SK-N-SH (cell line): ENCODE measurements at regions not wholly inside any gene's neighbourhood (a gene's known extent, or its start where the extent isn't known, plus 50 kb on each side); places are given as distances from the start of the nearest gene placed in this dataset.

Experiments
- CTCF ChIA-PET: fragments of 300-600, 350-600 bp; formaldehyde crosslinking; extraction: SDS; loops from one replicate; lab custom pipeline; 2021; lab: Yijun Ruan, JAX
- POLR2A ChIA-PET: fragments of 350-600 bp; sonication (Branson Sonifier 250); formaldehyde crosslinking; extraction: SDS; loops from one replicate; lab custom pipeline; 2020; ENCODE audit warnings: antibody characterized with exemption, inconsistent platforms; lab: Yijun Ruan, JAX
- DNase-seq: peaks from one replicate; pipeline ENCODE4 v3.0.0; 2012
- H2AFZ ChIP-seq: fragments of 200-600 bp; sonication (generic); 2 replicates; pipeline ENCODE4 v1.8.1; 2016; ENCODE audit warnings: antibody characterized with exemption, mild to moderate bottlenecking, low read depth
- H3F3A ChIP-seq: fragments of 200-600 bp; sonication (generic); replicated peaks from 2 replicates; pipeline ENCODE3; 2016; ENCODE audit warnings: antibody characterized with exemption, mild to moderate bottlenecking; ENCODE audit not compliant: insufficient read depth
- H3K27ac ChIP-seq, 2 experiments: fragments of 200-500 bp in 1 of 2; fragments of 200-600 bp in 1 of 2; sonication (Bioruptor generic) in 1 of 2; sonication (generic), shearing (Covaris generic) in 1 of 2; 2 replicates each; pipeline versions ENCODE4 v1.5.1 to v1.6.1; 2014 to 2016; ENCODE audit warnings: low read depth in 2 of 2, inconsistent platforms in 1 of 2, low read length in 1 of 2, mild to moderate bottlenecking in 1 of 2, mixed read lengths in 1 of 2
- H3K27me3 ChIP-seq: fragments of 200-600 bp; sonication (generic), shearing (Covaris generic); 2 replicates; pipeline ENCODE4 v1.6.1; 2016; ENCODE audit warnings: mixed run types; ENCODE audit not compliant: insufficient read depth
- H3K36me3 ChIP-seq, 2 experiments: fragments of 200-500 bp in 1 of 2; fragments of 200-600 bp in 1 of 2; sonication (Bioruptor generic) in 1 of 2; sonication (generic) in 1 of 2; replicated peaks in 1 of 2; 2 replicates each; pipeline versions ENCODE3 to v1.5.1; 2014 to 2016; ENCODE audit warnings: low read length in 1 of 2, mild to moderate bottlenecking in 1 of 2; ENCODE audit not compliant: insufficient read depth in 2 of 2, control insufficient read depth in 1 of 2
- H3K4me1 ChIP-seq, 2 experiments: fragments of 200-500 bp in 1 of 2; fragments of 200-600 bp in 1 of 2; sonication (Bioruptor generic) in 1 of 2; sonication (generic), shearing (Covaris generic) in 1 of 2; 2 replicates each; pipeline versions ENCODE4 v1.5.1 to v1.6.1; 2014 to 2016; ENCODE audit warnings: low read depth in 1 of 2, low read length in 1 of 2, mixed run types in 1 of 2; ENCODE audit not compliant: insufficient read depth in 2 of 2, control insufficient read depth in 1 of 2
- H3K4me2 ChIP-seq: fragments of 200-600 bp; sonication (generic), shearing (Covaris generic); 2 replicates; pipeline ENCODE4 v1.6.1; 2017; ENCODE audit warnings: mixed run types
- H3K4me3 ChIP-seq, 2 experiments: fragments of 200-500 bp in 1 of 2; fragments of 200-600 bp in 1 of 2; sonication (Bioruptor generic) in 1 of 2; sonication (generic), shearing (Covaris generic) in 1 of 2; 2 replicates each; pipeline versions ENCODE4 v1.5.1 to v1.8.1; 2014 to 2016; ENCODE audit warnings: low read depth in 2 of 2, inconsistent platforms in 1 of 2, low read length in 1 of 2, mild to moderate bottlenecking in 1 of 2, mixed read lengths in 1 of 2, moderate library complexity in 1 of 2
- H3K79me2 ChIP-seq: fragments of 200-600 bp; sonication (generic); 2 replicates; pipeline ENCODE4 v1.8.1; 2017; ENCODE audit warnings: mild to moderate bottlenecking; ENCODE audit not compliant: insufficient read depth
- H3K9ac ChIP-seq: fragments of 200-600 bp; sonication (generic); 2 replicates; pipeline ENCODE4 v1.6.1; 2017; ENCODE audit warnings: mixed run types
- H3K9me2 ChIP-seq: fragments of 200-600 bp; sonication (generic); 2 replicates; pipeline ENCODE4 v1.6.1; 2017; ENCODE audit warnings: mixed run types
- H3K9me3 ChIP-seq: fragments of 200-600 bp; sonication (generic); 2 replicates; pipeline ENCODE4 v1.6.1; 2017; ENCODE audit warnings: mixed run types, mild to moderate bottlenecking, moderate library complexity
- H4K20me1 ChIP-seq: fragments of 200-600 bp; sonication (generic); 2 replicates; pipeline ENCODE4 v1.6.1; 2017; ENCODE audit warnings: mild to moderate bottlenecking, mixed run types; ENCODE audit not compliant: insufficient read depth
- CHD2 ChIP-seq: fragments of 150-350 bp; IDR thresholded peaks from 2 replicates; pipeline ENCODE4 v1.6.1; 2018; ENCODE audit warnings: low read length; ENCODE audit not compliant: partially characterized antibody
- ELF1 ChIP-seq: IDR thresholded peaks from 2 replicates; pipeline ENCODE4 v1.4.0; 2012
- EZH2phosphoT487 ChIP-seq: fragments of 200-600 bp; sonication (generic); IDR thresholded peaks from 2 replicates; pipeline ENCODE4 v1.6.1; 2017; ENCODE audit warnings: low read depth, mixed run types, mild to moderate bottlenecking, antibody characterized with exemption, moderate library complexity, borderline replicate concordance
- FOXJ3 ChIP-seq: sonication (generic); formaldehyde crosslinking; IDR thresholded peaks from 2 replicates; pipeline ENCODE4 v1.5.1; 2020; ENCODE audit warnings: mild to moderate bottlenecking, missing genetic modification reagents
- FOXM1 ChIP-seq: IDR thresholded peaks from 2 replicates; pipeline ENCODE4 v1.4.0; 2012; ENCODE audit warnings: low read depth, mild to moderate bottlenecking
- JUND ChIP-seq: IDR thresholded peaks from 2 replicates; pipeline ENCODE4 v1.4.0; 2012
- POLR2AphosphoS5 ChIP-seq: IDR thresholded peaks from 2 replicates; pipeline ENCODE4 v1.6.1; 2012; ENCODE audit warnings: low read depth, low read length
- RAD21 ChIP-seq: IDR thresholded peaks from 2 replicates; pipeline ENCODE4 v1.6.1; 2012; ENCODE audit warnings: mild to moderate bottlenecking, low read length
- RCOR1 ChIP-seq: fragments of 150-350 bp; IDR thresholded peaks from 2 replicates; pipeline ENCODE4 v1.6.1; 2017; ENCODE audit warnings: antibody characterized with exemption, low read length
- RFX5 ChIP-seq: IDR thresholded peaks from 2 replicates; pipeline ENCODE4 v1.6.1; 2012; ENCODE audit warnings: mild to moderate bottlenecking, improper control_type of control experiment, low read length
- SIN3A ChIP-seq: IDR thresholded peaks from 2 replicates; pipeline ENCODE4 v1.6.1; 2012; ENCODE audit warnings: low read depth, mild to moderate bottlenecking, low read length, moderate library complexity, borderline replicate concordance
- TAF1 ChIP-seq: IDR thresholded peaks from 2 replicates; pipeline ENCODE4 v1.6.1; 2012; ENCODE audit warnings: low read depth, mild to moderate bottlenecking, low read length, moderate library complexity, borderline replicate concordance
- TEAD4 ChIP-seq: IDR thresholded peaks from 2 replicates; pipeline ENCODE4 v1.4.0; 2012; ENCODE audit warnings: mild to moderate bottlenecking, borderline replicate concordance; ENCODE audit not compliant: insufficient read depth
- WGBS: methylation state at CpG from one replicate; pipeline ENCODE4 v1.1.6; 2017; ENCODE audit warnings: low lambda C conversion rate; 5-methylcytosine and 5-hydroxymethylcytosine counted together
- TF ChIP-seq, protein P1 (sequence below): IDR thresholded peaks from 2 replicates; pipeline ENCODE4 v1.4.0; 2012; ENCODE audit warnings: low read depth, borderline replicate concordance
- TF ChIP-seq, protein P2 (sequence below): IDR thresholded peaks from 2 replicates; pipeline ENCODE4 v1.6.1; 2012; ENCODE audit warnings: mild to moderate bottlenecking, low read depth, low read length, moderate library complexity
- TF ChIP-seq, protein P3 (sequence below): IDR thresholded peaks from 2 replicates; pipeline ENCODE4 v1.4.0; 2012; ENCODE audit warnings: low read depth

DNA sequence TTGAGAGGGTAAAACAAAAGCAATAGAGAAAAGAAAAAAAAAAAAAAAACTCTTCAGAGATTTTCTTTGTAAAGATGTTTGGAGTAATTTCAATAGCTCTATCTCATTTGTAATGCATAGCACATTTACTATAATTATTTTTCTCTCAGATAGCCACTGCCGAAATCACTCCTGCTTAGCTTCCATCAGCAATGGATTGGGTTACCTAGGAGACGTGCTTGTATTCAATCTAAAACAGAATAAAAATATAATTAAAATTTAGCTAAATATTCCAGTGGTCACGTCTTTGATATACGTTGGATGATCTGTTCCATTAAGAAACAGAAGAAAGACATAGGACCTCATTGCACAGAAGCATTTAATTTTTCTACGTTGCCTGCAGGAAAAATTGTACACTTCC, 1435.7 kb upstream of the DDX18 start:
- H3K9me2 ChIP-seq, result no peaks in the 10 kb centered on the region
- H3K4me3 ChIP-seq, result no peak overlapping the region
- H3K9ac ChIP-seq, result no peak overlapping the region
- H4K20me1 ChIP-seq, result no peaks in the 10 kb centered on the region
- WGBS, result 13% methylated on average over 5 of the region's 5 CpGs
- H3K27me3 ChIP-seq, result no peaks in the 10 kb centered on the region
- DNase-seq, result no peak
- H3K27ac ChIP-seq, result no peak overlapping the region
- H3K9me3 ChIP-seq, result no peaks in the 10 kb centered on the region
- ChIA-PET POLR2A (no interaction called here), CTCF (no interaction called here)
- H3K4me1 ChIP-seq, result no peaks in the 10 kb centered on the region
- no peak overlapping the region for H2AFZ ChIP-seq
- TF ChIP-seq POLR2AphosphoS5 (no peak), ELF1 (no peak), FOXJ3 (CRISPR knock-in tag) (no peak), RCOR1 (no peak), FOXM1 (no peak), RAD21 (no peak), SIN3A (no peak)
- TF ChIP-seq, protein P1, sequence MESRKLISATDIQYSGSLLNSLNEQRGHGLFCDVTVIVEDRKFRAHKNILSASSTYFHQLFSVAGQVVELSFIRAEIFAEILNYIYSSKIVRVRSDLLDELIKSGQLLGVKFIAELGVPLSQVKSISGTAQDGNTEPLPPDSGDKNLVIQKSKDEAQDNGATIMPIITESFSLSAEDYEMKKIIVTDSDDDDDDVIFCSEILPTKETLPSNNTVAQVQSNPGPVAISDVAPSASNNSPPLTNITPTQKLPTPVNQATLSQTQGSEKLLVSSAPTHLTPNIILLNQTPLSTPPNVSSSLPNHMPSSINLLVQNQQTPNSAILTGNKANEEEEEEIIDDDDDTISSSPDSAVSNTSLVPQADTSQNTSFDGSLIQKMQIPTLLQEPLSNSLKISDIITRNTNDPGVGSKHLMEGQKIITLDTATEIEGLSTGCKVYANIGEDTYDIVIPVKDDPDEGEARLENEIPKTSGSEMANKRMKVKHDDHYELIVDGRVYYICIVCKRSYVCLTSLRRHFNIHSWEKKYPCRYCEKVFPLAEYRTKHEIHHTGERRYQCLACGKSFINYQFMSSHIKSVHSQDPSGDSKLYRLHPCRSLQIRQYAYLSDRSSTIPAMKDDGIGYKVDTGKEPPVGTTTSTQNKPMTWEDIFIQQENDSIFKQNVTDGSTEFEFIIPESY, result no peak
- H3K4me2 ChIP-seq, result no peak overlapping the region
- no peaks in the 10 kb centered on the region for H3K79me2 ChIP-seq
- H3K36me3 ChIP-seq, result no peaks in the 10 kb centered on the region
- no peaks in the 10 kb centered on the region for H3F3A ChIP-seq

DNA sequence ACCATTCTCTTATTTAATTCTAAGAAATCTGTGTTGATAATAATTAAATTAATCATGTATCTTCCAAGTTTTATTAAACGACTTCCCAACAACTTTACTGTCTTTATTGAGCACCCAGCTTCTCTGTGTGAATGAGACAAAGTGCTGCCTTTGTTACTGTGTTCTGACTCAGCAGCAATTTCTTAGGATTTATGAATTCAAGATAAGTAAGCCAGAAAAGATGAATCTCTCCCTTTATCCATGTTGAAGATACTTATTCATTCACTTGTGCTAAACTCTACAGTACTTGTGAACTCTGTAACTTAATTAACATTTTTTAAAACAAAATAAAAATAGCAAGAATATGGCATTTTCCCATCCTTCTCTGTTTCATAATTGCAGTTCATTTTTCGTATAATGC, 1403.3 kb upstream of the DDX18 start:
- H3K4me2 ChIP-seq, result no peak overlapping the region
- ChIA-PET CTCF (no interaction called here), POLR2A (no interaction called here)
- TF ChIP-seq RFX5 (no peak), TEAD4 (no peak), TAF1 (no peak), CHD2 (no peak), JUND (no peak), SIN3A (no peak), EZH2phosphoT487 (no peak), POLR2AphosphoS5 (no peak)
- TF ChIP-seq, protein P2, sequence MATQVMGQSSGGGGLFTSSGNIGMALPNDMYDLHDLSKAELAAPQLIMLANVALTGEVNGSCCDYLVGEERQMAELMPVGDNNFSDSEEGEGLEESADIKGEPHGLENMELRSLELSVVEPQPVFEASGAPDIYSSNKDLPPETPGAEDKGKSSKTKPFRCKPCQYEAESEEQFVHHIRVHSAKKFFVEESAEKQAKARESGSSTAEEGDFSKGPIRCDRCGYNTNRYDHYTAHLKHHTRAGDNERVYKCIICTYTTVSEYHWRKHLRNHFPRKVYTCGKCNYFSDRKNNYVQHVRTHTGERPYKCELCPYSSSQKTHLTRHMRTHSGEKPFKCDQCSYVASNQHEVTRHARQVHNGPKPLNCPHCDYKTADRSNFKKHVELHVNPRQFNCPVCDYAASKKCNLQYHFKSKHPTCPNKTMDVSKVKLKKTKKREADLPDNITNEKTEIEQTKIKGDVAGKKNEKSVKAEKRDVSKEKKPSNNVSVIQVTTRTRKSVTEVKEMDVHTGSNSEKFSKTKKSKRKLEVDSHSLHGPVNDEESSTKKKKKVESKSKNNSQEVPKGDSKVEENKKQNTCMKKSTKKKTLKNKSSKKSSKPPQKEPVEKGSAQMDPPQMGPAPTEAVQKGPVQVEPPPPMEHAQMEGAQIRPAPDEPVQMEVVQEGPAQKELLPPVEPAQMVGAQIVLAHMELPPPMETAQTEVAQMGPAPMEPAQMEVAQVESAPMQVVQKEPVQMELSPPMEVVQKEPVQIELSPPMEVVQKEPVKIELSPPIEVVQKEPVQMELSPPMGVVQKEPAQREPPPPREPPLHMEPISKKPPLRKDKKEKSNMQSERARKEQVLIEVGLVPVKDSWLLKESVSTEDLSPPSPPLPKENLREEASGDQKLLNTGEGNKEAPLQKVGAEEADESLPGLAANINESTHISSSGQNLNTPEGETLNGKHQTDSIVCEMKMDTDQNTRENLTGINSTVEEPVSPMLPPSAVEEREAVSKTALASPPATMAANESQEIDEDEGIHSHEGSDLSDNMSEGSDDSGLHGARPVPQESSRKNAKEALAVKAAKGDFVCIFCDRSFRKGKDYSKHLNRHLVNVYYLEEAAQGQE, result no peak
- TF ChIP-seq, protein P3, sequence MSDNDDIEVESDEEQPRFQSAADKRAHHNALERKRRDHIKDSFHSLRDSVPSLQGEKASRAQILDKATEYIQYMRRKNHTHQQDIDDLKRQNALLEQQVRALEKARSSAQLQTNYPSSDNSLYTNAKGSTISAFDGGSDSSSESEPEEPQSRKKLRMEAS, result no peak
- TF ChIP-seq, protein P1, result no peak
- no peaks in the 10 kb centered on the region for H3K4me1 ChIP-seq
- no peaks in the 10 kb centered on the region for H4K20me1 ChIP-seq
- no peak overlapping the region for H3K9ac ChIP-seq
- no peak overlapping the region for H3K27ac ChIP-seq
- no peaks in the 10 kb centered on the region for H3K79me2 ChIP-seq
- H3K4me3 ChIP-seq, result no peak overlapping the region
- no peak for DNase-seq
- no peaks in the 10 kb centered on the region for H3K9me2 ChIP-seq
- H3F3A ChIP-seq, result no peaks in the 10 kb centered on the region
- H3K36me3 ChIP-seq, result no peaks in the 10 kb centered on the region
- H3K27me3 ChIP-seq, result no peaks in the 10 kb centered on the region
- H2AFZ ChIP-seq, result no peak overlapping the region
- H3K9me3 ChIP-seq, result no peaks in the 10 kb centered on the region
- 4% methylated on average over 2 of the region's 2 CpGs for WGBS
